ENCODE measurements at regions not wholly inside any gene's neighbourhood (a gene's known extent, or its start where the extent isn't known, plus 50 kb on each side); places are given as distances from the start of the nearest gene placed in this dataset.

DNA sequence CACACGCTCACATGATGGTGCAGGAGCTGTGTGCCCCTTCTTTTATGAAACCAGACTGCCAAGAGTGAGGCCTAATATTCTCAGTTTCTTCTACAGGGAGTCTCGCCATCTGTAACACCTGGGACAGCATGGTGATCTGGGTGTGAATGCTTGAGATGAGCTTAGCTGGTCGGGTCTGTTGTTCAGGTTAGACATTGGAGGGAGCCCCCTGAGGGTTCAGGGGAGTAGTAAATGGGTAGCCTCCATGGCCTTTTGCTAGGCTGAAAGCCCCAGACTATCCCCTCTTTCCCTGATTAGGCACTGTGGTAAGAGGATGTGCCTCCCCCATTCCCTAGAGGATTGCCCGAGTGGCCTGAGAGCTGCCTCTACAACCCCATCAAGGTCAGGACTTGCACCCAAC lies 1916.1 kb downstream of the PCDH9 start:
- Histone ChIP-seq H2BK120ac (ENCODE audit: low read depth, low read length, poor library complexity, severe bottlenecking) (no peak overlapping the region), H4K91ac (ENCODE audit: insufficient read length, low read depth, low read length) (no peak overlapping the region), H3K9me3 (ENCODE audit: control insufficient read depth, low read depth, low read length) (no peaks in the 10 kb centered on the region), H3K79me1 (ENCODE audit: insufficient read depth, low read depth, low read length, poor library complexity, severe bottlenecking) (no peaks in the 10 kb centered on the region), H3K56ac (ENCODE audit: insufficient read length, low read depth, low read length) (no peak overlapping the region), H4K20me1 (ENCODE audit: control insufficient read depth, insufficient read depth, insufficient read length) (no peaks in the 10 kb centered on the region), H4K8ac (replicated peaks; ENCODE audit: insufficient read length, low read depth, low read length) (no peak overlapping the region), H3K23me2 (ENCODE audit: insufficient read length, low read depth, low read length, poor library complexity, severe bottlenecking) (no peaks in the 10 kb centered on the region), H3K9ac (ENCODE audit: extremely low read depth, insufficient read length, low read length) (no peak overlapping the region), H2BK12ac (ENCODE audit: insufficient read length, low read depth, low read length) (no peak overlapping the region), H2AFZ (ENCODE audit: low read length) (no peak overlapping the region), H2AK5ac (ENCODE audit: insufficient read length, low read length) (no peak overlapping the region), H3K4me1 (ENCODE audit: insufficient read depth, low read length) (no peaks in the 10 kb centered on the region), H3K27me3 (ENCODE audit: insufficient read depth, low read length) (no peaks in the 10 kb centered on the region), H3T11ph (ENCODE audit: low read length) (no peak overlapping the region), H2BK15ac (ENCODE audit: low read depth, low read length) (no peak overlapping the region), H2BK20ac (ENCODE audit: low read depth, low read length, poor library complexity, severe bottlenecking) (no peak overlapping the region), H3K27ac (ENCODE audit: insufficient read length, low read depth, low read length) (no peak overlapping the region), H3K79me2 (ENCODE audit: insufficient read depth, low read length) (no peaks in the 10 kb centered on the region), H3K14ac (ENCODE audit: insufficient read depth, low read length) (no peak overlapping the region), H3K4ac (ENCODE audit: low read depth, low read length) (no peak overlapping the region), H4K5ac (ENCODE audit: insufficient read length, low read depth, low read length) (no peak overlapping the region), H3K18ac (ENCODE audit: insufficient read length, low read depth, low read length) (no peak overlapping the region), H2BK5ac (ENCODE audit: insufficient read length, low read length) (no peak overlapping the region), H3K4me2 (ENCODE audit: insufficient read depth, insufficient read length, low read length) (no peak overlapping the region), H3K23ac (ENCODE audit: insufficient read length, low read depth, low read length) (no peak overlapping the region)
- Mint-ChIP-seq H3K27ac (no peak overlapping the region), H3K4me3 (no peak overlapping the region), H3K9me3 (peaks cover 7 to 11% of the 10 kb centered on the region in 2 experiments; a peak in 4 of 5 replicates), H3K36me3 (ENCODE audit: insufficient read depth in 1 of 3, low read depth in 3 of 3) (peaks cover 6 to 17% (median 8%) of the 10 kb centered on the region in 3 experiments; a peak in 6 of 7 replicates), H3K27me3 (ENCODE audit: low read depth) (no peaks in the 10 kb centered on the region), H3K4me1 (no peaks in the 10 kb centered on the region)
- TF ChIP-seq, protein P1, sequence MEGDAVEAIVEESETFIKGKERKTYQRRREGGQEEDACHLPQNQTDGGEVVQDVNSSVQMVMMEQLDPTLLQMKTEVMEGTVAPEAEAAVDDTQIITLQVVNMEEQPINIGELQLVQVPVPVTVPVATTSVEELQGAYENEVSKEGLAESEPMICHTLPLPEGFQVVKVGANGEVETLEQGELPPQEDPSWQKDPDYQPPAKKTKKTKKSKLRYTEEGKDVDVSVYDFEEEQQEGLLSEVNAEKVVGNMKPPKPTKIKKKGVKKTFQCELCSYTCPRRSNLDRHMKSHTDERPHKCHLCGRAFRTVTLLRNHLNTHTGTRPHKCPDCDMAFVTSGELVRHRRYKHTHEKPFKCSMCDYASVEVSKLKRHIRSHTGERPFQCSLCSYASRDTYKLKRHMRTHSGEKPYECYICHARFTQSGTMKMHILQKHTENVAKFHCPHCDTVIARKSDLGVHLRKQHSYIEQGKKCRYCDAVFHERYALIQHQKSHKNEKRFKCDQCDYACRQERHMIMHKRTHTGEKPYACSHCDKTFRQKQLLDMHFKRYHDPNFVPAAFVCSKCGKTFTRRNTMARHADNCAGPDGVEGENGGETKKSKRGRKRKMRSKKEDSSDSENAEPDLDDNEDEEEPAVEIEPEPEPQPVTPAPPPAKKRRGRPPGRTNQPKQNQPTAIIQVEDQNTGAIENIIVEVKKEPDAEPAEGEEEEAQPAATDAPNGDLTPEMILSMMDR (conservative IDR thresholded peaks at IDR 0.05): no peak
- no CpG with 5 or more reads among the region's 4 CpGs for WGBS (ENCODE audit: extremely low coverage, insufficient read length, low lambda C conversion rate)
- no peak for DNase-seq
